ENCODE measurements at regions not wholly inside any gene's neighbourhood (a gene's known extent, or its start where the extent isn't known, plus 50 kb on each side); places are given as distances from the start of the nearest gene placed in this dataset.
A peak's percentile ranks its signal among the peaks of the same experiment; 100 is the strongest.

- Histone ChIP-seq H2AFZ (ENCODE audit: control insufficient read depth, low read depth, low read length) (no peak overlapping the region), H3K27ac (ENCODE audit: control insufficient read depth, insufficient read depth) (no peak overlapping the region), H3K4me3 (no peak overlapping the region), H3K9me3 (replicated peaks; ENCODE audit: control insufficient read depth, insufficient read depth, low read length) (no peaks in the 10 kb centered on the region), H4K20me1 (ENCODE audit: control insufficient read depth, insufficient read depth) (no peaks in the 10 kb centered on the region), H3K79me2 (ENCODE audit: control insufficient read depth, insufficient read depth, low read length) (no peaks in the 10 kb centered on the region), H3K9ac (ENCODE audit: control insufficient read depth, insufficient read depth, low read length) (no peak overlapping the region), H3K36me3 (ENCODE audit: control insufficient read depth in 2 of 2, insufficient read depth in 2 of 2, low read length in 1 of 2) (no peaks in the 10 kb centered on the region), H3K4me2 (ENCODE audit: control insufficient read depth, insufficient read depth) (no peak overlapping the region), H3K27me3 (replicated peaks in 1 of 2; ENCODE audit: control insufficient read depth in 2 of 2, insufficient read depth in 2 of 2, low read length in 1 of 2) (no peaks in the 10 kb centered on the region), H3K4me1 (ENCODE audit: control insufficient read depth, insufficient read depth, low read length) (no peaks in the 10 kb centered on the region)
- no TSS peak for BruUV-seq (replicated peaks)
- intact Hi-C loops (cut with micrococcal nuclease; ENCODE audit: unreplicated experiment) (no loop called here), in situ Hi-C loops (cut with MboI) (no loop called here)
- DNase-seq (ENCODE audit: low read depth, low spot score) (no peak), ATAC-seq (peak; percentile 88), FAIRE-seq (no peak)
- SMC1A ChIA-PET (ENCODE audit: uncharacterized antibody, unreplicated experiment), result interaction anchor here (0.7 to 1.9 kb wide), 6 partner anchors 9 to 124 kb away, joined by 3 to 7 read pairs (median 3); no protein-coding TSS in a partner anchor
- POLR2A ChIA-PET, result no interaction called here
- WGBS (ENCODE audit: insufficient coverage, insufficient replicate concordance, low lambda C conversion rate, missing lambda C conversion rate), result 2% methylated on average over 3 of the region's 3 CpGs
- RAD21 ChIA-PET (ENCODE audit: unreplicated experiment), result interaction anchor here (1.1 kb wide), 1 partner anchor 117 kb away, joined by 3 read pairs; no protein-coding TSS in a partner anchor
- CTCF ChIA-PET, result no interaction called here
- TF ChIP-seq ZBTB4 (CRISPR knock-in tag; IDR thresholded peaks at IDR 0.05) (no peak), DPF2 (IDR thresholded peaks at IDR 0.05) (0 out of 2 replicates have a peak, but pooled peaks have one; percentile 22), EP300 (IDR thresholded peaks at IDR 0.05; ENCODE audit: borderline replicate concordance in 1 of 2, control insufficient read depth in 1 of 2, low read depth in 2 of 2, low read length in 2 of 2) (0 out of 4 replicates have a peak, but pooled peaks of 1 of the 2 experiments have one; percentile 18), RUNX3 (IDR thresholded peaks at IDR 0.05; ENCODE audit: low read length) (peak; percentile 64; the same call in 1 of the 2 replicates), CREM (IDR thresholded peaks at IDR 0.05; ENCODE audit: low read depth) (peak; percentile 44; the same call in 1 of the 2 replicates)
These were observed 1366.3 kb upstream of the TMEFF2 start for GRCh38 chr2:193561054-193561453.

All from GM12878 (cell line).